A204.1 (cell line): ENCODE measurements at regions not wholly inside any gene's neighbourhood (a gene's known extent, or its start where the extent isn't known, plus 50 kb on each side); places are given as distances from the start of the nearest gene placed in this dataset.

ENCODE experiments used
- FAIRE-seq: peaks from 2 replicates; lab custom pipeline; 2012; peaks lifted over from hg19 to GRCh38; lab: Jason Lieb, UNC

DNA sequence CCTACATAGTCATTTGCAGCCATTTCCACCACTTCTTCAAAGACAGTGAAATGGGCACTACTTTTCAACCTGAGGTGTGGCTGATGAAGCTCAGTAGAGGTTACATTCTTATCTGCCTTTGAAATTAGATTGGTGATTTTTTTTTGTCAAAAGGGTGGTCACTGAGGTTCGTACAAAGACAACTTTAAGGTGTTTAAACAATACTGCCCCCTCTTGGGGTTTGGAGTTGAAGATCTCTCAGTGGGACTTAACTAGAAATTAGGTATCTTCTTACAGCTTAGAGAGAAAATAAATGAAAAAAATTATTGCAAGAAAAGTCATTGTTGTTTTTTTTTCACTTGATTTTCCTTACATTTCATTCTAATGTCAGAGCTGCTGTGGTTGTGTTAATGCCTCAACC is 713.2 kb downstream of the CDH11 start:
- no peak for FAIRE-seq

DNA sequence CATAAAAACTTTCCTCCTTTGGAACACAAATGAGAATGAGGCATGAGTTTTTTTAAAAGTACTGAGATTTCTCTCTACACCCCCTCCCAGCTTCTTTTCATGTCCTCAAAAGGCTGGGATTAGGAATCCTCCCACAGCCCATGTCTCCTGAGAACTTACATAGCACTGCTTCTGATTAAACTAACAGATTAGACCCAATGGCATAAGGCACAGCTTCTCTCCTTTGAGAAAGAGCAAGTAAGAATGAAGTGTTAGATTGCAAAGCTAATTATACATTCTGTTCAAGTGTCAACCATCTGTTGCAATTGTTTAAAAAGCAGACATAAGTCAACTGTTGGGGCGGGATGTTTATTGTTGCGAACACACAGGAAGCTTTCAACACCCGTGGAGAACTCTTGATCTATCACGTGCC is 715.1 kb downstream of the CDH11 start:
- FAIRE-seq: no peak

DNA sequence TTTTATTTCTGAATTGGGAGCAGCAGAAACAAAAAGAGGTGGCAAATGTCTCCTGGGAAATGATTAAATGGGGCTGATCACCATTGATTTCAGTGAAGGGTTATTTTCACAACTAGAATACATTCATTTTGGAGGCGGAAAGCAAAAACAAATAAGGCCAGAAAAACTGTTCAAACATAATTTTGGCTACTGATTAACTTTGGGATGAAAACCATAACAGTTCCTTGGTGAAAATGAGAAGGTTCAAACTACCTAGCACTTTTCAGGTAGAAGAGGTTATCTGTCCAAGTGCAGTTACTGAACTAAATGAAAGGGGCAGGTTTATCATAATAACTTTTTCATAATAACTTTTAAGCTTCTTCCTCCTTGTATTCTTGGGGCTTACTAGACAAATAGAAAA is 718.5 kb downstream of the CDH11 start:
- FAIRE-seq: no peak

DNA sequence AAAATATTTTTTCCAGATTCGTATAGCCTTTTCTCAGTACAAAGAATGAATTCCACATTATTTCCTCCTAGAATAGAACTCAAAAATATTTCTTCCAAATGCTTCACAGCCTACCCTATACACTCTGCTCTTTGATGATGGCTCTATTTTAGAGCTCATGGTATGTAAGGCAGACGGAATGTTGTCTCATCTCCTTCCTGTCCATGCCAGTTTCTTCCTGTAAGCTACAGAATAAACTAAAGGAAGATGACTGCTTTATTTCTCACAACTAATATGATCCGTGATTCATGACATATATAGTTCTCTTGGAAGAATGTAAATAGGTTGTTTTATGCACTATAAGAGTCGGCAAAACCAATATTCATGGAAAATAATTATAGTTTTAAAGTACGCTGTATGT is 723.1 kb downstream of the CDH11 start:
- no peak for FAIRE-seq

DNA sequence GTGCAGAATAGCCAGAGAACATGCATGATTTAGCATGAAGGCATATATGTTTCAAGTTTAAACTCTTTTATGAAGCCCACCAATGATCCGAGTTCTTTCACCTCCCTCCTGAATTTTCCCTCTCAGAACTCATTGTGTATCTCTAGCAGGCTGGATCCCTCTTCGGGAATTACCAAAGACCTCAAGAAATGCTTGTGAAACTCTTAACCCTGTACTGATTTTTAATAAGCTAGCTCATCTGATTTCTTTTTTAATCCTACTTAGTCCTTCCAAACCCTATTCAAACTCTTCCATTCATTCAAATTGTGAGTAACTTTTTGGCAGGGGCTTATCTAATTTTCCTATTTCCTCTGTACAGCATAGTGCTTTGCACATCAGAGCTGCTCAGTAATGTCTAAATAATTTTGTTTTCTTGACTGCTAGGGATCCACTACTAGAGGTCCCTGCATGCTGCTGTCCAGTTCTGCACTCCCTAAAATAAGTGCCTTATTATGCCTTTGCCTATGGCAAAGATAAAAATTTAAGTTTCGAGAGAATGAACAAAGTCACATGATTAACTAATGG is 723.8 kb downstream of the CDH11 start:
- FAIRE-seq: no peak

DNA sequence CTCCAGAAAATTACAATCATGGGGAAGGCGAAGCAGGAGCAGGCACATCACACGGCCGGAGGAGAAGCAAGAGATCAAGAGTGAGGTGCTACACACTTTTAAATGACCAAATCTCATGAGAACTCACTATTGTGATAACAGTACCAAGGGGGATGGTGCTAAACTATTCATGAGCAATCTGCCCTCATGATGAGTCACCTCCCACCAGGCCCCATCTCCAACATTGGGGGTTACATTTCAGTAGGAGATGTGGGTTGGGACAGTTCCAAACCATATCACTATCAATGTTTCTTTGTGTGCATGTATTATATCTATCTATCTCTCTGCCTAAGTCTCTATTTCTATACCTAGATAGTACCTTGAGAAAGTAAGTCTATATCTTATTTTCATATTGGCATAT is 724.8 kb downstream of the CDH11 start:
- no peak for FAIRE-seq

DNA sequence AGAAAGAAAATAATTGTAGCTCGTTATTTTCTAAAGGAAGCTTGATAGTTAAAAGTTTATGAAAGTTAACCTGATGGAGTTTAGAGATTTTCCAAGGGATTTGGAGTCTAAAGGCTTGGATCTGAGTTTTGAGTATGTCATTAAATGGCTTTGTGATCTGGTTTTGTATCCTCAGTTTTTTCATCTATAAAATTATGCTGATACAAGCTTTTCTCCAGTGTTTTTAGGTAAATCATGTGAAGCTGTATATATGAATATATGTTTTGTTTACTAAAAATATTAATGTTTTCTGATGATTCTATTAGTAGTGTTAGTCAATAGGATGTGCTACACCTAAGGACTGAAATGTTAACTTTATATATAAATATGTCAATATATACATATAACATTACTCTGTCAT is 727.8 kb downstream of the CDH11 start:
- FAIRE-seq: no peak

DNA sequence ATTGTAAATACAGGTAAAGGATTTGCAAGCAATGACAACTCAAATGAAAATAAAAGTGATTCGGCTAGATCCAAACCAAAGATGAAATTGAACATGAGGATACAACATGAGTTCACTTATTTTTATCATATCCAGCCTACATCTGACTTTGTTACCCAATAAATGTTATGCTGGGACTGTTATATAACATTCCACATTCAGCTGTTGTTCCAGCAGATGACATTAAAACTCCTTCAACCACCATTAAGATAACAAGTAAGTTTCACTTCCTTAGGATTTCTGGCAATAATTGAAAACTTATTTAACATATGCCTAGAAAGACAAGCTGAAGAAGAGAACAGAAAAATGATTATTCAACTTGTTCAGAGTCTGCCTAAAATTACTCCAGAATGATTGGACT is 729.4 kb downstream of the CDH11 start:
- no peak for FAIRE-seq

DNA sequence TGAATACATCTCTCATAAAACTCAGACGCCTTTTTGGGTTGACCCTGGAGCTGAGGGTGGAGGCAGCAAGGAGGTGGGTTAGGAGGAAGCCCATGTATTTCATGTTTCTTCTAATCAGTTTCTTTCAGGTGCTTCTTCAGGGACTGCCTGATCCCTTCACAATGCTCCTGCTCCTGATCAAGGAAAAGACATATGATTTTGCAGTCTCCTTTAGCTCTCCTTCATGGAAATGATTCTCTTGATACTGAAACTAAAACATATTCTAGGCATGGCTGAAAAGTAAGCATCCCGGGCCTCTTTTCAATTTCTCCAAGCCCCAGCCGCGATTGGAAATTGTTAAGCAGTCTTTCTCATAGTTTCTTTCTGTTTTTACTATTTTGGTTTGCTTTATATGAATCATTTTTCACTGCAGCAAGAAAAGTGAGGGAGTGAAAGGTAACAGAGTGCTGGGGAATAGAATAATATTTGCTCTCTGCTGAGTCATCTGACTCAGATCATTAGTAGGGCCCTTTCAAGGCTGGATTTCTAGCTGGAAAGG is 730.7 kb downstream of the CDH11 start:
- no peak for FAIRE-seq

DNA sequence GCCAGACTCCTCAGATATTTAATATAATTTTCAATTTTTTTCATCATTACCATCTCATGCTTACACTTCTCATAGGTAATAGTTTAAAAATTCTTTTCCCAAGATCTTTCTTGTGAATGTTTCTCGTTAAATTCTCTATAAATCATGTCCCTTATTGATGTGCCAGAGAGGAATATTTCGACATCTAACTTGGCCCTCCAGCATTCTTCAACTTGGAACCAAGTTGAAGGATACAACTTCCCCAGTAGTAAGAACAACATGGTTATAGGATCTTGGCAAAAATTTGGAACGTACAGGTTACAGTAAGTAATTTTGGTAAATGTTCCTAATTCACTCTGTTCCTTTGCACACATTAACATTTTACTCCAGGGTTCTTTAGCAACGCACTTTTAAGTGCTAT is 731.8 kb downstream of the CDH11 start:
- peak; percentile 57 for FAIRE-seq

DNA sequence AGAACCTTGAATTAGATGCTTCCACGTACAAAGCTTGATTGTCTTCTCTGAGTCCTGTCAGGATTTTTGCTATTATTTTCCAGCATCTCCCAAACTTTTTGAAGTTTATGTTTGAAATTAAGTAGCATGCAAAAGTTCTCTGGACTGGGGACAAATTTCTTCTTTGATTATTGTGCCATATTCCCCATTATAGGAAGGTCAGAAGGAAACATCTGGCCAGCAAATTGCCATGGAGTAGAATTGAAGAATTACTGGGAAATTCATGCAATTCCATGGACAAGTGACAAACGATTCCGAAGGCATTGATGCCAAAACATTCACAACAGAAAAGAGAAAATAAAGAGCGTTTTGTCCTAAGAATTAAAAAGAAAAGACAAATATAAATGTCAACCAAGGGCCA is 737.2 kb downstream of the CDH11 start:
- no peak for FAIRE-seq

DNA sequence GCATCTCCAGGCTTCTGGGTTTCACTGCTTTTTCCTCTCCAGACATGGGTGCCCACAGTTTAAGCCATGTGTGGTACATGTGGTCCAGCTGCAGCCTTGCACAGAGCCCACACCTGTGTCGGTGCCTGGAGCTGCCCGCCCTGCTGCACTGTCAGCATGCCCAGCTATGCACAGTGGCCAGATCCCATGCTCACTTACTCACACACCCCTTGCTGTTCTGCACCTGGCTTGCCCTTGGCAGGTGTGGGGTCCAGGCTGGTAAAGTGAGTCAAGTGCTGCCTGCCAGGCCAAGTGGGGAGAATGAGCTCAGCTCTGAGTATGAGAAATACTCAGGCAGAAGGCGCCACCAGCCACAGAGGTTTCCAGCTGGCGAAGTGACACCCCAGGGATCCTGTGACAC is 739.9 kb downstream of the CDH11 start:
- no peak for FAIRE-seq

DNA sequence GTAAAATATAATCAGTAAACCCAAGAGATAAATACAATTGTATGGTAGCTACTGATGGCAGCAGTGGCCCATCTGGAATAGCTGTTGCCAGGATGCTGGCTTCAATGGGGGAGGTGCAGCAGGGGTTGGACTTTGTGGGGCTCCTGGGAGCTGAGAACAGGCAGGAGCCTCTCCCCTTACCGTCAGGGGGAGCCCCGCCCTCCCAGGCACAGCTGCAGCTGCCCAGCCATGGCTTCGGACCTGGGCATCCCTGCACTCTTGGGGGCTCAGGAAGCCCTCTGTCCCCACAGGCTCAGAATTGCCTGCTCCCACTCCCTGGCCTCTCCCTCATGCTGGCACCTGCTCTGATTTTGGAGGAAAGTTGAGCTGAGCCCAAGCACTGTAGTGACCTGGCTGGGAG is 741.1 kb downstream of the CDH11 start:
- no peak for FAIRE-seq

DNA sequence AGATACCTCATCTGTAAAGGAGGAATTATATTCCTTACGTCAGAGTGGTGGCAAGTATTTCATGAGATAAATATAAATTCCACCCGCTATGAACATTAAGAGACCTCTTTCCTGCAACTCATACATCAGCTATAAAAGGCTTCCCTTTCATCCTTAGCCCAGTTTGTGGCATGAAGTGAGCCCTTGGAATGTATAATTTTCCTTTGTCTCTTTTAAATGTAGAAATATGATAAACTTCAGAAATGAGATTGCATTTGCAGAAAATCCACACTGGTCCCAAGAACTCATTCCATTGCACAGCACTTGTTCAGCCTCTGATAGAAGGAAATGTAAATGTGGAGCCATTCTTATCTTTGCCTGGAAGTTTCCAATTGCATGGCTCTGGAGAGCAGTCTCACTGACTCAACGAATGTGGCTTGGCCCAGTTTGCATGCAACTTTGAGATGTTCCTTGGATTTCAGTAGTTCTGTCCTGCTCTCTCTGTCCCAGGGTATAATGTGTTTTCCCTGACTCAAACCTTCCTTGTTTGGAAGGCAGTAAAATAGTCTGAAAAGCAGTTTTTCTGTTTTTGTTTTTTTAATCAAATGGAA is 746.4 kb downstream of the CDH11 start:
- no peak for FAIRE-seq

DNA sequence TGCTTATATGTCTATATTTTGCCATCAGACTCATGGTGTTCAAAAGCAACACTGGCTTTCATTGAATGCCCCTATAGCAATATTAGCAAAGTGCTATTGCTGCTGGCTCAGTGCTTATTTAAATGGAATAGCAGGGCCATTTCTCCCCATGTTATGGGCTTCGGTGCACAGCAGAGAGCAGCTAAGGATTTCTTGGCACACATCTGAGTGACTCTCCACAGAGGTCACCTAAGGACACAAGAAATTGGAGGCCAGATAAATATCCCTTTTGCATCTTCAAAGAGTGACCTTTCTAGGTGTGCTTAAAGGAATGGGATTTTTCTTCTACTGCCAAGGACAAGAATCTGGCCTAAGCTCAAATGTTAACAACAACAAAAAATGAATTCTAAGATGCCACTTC is 751.8 kb downstream of the CDH11 start:
- no peak for FAIRE-seq

DNA sequence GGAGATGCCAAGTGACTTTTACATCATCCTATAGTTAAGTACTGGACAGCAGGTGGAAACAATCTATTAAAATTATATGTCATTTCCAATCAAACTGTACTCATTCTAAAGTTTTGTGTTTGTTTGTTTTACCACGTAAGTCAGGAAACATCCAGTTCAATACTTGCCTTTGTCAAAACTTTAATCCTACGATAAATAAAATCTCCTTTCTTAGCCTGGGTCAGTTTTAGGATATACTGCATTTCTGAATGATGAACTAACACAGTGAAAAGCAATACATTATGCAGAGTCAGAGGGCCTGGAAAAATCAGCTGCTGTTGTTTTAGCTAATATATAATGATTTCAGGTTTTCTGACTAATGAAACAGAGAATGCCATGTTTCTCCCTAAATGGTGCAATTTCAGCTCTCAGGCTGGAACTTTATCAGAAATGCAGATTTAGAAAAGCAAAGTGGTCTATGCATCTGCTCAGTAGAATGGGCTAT is 756.4 kb downstream of the CDH11 start:
- FAIRE-seq: no peak

DNA sequence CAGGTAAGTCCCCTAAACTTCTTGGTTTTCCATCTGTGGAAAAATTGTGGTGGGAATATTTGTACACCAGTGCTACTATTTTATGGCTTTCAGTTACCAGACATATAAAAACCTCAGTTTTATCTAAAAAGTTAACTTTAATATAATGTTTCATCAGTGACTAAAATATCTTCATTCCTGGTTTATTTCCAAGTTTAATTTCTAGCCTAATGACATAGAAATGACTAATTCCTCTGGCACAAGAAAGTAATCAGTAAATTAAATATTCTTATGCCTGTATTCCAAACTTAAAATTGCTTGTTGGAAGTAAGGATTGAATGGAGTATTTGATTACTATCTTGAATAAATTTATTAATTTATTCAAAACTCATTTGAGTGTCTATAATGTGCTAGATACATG is 757.0 kb downstream of the CDH11 start:
- no peak for FAIRE-seq

DNA sequence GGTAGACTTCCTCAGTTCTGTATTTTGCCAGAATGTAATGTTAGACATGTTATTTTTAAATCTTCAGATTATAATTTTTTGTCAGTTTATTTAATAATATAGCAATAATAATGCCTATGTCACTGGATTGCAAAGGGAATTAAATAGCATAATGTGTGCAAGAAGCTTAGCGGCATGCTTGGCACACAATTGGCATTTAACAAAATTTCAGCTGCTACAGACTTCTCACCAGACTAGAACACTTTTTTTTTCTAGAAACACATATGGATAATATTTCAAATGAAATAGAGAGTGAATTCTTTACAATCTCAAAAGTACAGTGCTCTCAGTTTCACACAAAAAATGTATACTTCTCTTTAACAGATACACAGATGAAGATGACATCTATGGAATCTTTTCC is 757.4 kb downstream of the CDH11 start:
- FAIRE-seq: no peak

DNA sequence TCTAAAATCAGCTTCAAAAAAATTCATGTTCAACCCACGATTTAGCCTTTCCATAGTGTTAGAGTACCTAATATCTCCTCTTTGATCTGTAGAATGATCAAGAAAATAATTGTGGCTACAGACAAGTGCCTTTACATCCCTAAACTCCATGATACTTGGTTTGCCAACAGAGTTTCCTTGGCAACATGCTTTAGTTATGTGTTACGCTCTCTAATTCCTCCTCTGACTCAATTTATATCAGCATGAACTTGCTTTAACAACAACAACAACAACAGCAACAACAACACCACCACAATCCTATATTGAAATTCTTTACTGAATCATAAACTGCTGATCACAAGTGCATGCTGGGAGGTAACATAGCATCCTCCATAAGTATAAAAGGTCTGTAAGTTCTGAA is 757.8 kb downstream of the CDH11 start:
- no peak for FAIRE-seq

DNA sequence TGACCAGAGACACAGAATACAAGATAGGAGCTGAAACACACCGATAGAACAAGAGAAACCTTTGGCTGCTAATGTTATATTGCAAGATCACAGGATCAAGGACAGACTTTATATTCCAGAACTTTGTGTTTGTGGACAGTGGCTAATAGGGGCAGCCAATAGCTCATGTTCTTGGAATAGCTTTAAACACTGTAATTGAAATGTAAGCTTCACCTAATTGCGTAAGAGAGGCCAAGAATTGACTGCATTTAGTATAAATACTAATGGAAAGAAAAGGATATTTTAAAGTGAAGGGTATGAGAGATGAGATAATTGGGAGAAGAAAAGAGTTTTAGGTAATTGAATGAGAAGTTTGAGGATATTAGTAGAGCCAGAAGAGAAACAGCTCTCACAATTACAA is 758.8 kb downstream of the CDH11 start:
- FAIRE-seq: no peak

DNA sequence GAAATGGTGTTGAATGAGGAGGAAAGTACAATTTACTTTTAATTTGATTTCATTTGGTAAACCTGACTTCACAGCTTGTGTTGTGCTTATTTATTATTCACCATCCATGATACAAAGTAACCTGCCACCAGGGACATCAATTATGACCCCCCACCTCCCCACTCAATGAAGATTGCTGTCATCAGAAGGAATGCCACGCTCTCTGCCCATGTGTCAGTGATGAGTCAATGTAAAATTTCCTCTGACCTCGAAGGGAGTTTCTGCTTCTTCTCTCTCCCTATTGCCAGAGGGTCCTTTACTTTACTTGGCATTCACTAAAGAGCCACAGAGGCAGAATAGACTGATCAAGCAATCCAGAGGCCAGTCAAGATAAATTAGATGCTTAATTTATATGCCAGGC is 759.7 kb downstream of the CDH11 start:
- no peak for FAIRE-seq

DNA sequence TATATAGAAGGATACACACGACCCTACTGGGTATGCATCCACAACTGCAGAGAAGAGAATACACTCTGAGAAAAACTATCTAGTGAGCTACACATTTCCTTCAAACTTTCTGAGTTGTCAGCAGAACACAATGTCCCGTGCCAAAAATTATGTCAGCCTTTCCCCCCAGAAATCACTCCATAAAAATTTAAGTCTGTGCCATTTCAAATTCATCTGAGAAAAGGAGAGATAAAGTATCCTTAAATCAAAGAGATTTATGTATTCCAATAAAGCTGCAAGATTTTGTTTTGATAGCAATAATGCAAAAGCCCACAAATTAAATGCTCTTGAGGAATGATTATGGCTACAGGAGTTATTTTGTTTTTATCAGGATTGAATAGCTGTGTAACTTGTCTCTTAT is 760.1 kb downstream of the CDH11 start:
- no peak for FAIRE-seq

DNA sequence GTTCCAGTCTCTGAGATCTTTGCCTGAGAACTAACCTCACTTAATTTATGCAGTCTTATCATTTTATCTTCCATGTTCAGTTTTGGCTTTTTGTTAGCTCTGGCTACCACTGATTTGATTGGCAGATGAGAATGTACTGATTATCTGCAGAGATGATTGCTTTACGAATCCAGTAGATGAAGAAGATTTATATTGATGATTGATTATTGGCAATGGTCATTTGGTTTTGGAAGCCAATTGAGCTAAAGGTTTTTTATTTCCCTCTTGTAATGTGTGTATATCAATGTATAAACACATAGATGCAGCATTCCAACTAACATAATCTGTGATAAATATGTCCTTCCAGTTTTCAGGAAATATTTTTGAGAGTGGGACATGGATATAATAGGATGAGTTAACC is 763.6 kb downstream of the CDH11 start:
- FAIRE-seq: no peak

DNA sequence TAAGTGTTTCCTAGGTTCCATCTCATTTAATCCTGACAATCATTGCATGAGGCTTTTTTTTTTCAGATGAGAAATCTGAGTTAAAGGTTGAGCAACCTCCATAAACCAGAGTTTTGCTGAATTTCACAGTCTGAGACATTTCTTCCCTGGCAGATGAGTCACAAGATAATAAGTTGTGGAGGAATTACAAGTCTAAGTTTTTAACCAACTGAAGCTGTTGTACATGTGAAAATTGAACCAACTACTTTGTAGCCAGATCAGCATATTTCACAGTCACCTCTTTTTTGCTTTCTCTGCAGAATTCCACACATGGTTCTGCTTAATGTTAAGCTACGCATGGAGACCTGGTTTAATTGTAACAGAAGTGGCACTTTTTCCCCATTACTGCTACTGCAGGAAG is 765.6 kb downstream of the CDH11 start:
- no peak for FAIRE-seq

DNA sequence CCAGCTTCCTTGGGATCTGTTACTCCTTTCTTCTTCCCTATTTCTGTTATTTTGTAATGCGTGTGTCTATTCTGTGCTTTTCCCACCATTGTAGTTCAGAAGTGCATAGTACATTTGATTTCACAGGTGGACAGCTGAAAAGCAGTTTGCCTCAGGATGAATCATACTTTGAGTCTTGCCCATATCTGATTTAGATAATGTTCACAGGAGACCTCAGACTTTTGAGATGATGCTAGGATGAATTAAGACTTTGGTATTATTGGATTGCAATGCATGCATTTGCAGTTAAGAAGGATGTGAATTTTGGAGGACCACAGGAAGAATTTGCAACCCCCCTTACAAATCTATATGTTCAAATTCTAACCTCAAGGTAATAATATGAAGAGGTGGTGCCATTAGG is 769.6 kb downstream of the CDH11 start:
- FAIRE-seq: no peak
